ENCODE measurements at regions not wholly inside any gene's neighbourhood (a gene's known extent, or its start where the extent isn't known, plus 50 kb on each side); places are given as distances from the start of the nearest gene placed in this dataset.

- no peak for DNase-seq
Measured at GRCh38 chr10:36612436-36612835, 513.0 kb upstream of the ANKRD30A start.

DNA sequence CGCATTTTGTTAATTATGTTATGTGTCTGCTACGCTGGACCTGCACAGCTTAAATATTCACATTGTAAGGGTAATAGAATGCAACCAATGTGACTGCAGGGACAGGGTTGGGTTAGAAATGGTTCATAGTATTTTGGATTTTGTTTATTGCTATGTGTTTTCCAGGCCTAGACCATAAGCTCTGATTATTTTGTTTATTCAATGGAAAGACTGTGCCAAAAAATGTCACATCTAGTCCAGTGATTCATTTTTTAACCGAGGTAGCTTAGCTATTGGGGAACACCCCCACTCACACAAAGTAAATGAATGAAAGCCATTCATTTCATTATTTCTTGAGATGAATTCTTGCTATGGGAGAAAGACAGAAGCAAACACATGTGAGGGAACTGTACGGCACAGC, 516.5 kb upstream of the ANKRD30A start:
- DNase-seq = no peak

GRCh38 chr10:36608251-36608650, 517.1 kb upstream of the ANKRD30A start:
- no peak for DNase-seq

DNA sequence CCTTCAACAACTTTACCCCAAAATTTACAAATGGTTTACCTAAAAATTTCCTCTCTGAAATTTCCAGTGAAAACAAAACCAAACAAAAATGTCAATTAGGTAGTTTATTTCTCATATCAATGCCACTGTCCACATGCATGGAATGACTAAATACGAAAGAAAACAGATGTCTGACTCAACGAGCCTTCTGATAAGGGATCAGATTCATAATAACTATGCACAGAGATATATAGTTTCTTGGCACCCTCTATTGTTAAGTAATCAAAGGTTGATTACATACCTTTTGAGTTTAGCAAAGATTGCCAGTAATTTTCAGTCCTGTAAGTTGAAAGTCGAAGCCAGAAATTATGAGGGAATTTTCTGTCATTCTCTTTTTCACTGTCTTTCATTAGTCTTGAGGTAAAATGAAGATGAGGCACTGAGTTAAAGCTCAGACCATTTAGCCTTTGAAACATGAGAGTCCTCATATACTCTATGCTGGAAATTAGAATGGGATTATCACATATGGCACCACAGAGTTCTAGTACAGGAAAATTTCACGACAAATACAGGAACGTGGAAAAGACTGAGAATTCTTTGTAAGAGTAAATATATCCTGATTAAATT, 519.1 kb upstream of the ANKRD30A start:
- DNase-seq = no peak

GRCh38 chr10:36604316-36604715, 521.1 kb upstream of the ANKRD30A start:
- DNase-seq = no peak

- DNase-seq = no peak
Measured at GRCh38 chr10:36603688-36604087, 521.7 kb upstream of the ANKRD30A start.

- no peak for DNase-seq
Measured at GRCh38 chr10:36602374-36602773, 523.0 kb upstream of the ANKRD30A start.

- no peak for DNase-seq
Measured at GRCh38 chr10:36597756-36598320, 527.6 kb upstream of the ANKRD30A start.

DNA sequence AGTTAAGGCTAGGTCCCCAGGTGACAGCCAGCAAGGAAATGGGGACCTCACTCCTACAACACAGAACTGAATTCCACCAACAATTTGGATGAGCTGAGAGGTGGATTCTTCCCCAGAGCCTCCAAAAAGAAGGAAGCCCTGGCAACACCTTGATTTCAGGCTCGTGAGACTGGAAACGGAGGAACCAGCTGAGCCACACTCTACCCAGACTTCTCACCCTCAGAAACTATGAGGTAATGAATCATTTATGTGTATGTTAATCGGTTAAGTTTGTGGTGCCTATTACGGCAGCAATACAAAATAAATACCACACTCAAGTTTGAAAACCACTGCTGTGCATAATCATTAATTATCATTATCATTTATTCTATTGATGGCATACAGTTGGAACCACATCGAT, 532.4 kb upstream of the ANKRD30A start:
- DNase-seq = no peak

- DNase-seq = no peak
Measured at GRCh38 chr10:36591436-36591835, 534.0 kb upstream of the ANKRD30A start.

GRCh38 chr10:36583690-36584089, 541.7 kb upstream of the ANKRD30A start:
- DNase-seq = no peak

- DNase-seq = no peak
Measured at GRCh38 chr10:36581237-36581636, 544.2 kb upstream of the ANKRD30A start.

DNA sequence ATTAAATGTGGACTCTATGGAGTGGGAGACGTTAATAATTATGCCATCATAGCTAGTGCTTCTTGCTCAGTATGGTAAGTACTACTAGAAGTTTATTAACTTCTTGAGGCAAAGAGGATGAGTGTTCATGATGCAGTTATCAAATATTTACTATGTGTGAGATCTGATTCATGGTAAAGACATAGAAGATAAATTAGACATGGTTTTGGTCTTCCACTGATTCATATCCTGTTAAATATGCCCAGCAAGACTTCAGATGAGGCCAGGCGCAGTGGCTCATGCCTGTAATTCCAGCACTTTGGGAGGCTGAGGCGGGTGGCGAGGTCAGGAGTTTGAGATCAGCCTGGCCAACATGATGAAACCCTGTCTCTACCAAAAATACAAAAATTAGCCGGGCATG, 547.1 kb upstream of the ANKRD30A start:
- DNase-seq = no peak

DNA sequence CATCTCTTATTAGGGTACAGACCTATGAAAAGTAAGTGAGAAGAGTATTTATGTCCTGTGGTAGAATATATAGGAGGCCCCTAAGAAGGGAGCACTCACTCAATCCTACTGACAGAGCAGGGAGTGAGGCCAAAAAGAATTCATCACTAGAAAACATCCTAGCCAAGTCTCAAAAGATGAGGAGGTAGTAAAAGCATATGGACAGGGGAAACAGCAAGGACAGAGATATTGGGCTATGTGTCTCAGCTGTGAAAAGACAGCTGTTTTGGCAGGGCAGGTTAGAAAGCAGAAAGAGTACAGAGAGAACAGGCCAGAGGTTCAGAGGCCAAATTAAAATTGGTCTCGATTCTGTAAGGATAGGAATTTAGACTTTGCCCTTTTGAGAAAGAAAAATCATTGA, 548.3 kb upstream of the ANKRD30A start:
- no peak for DNase-seq

DNA sequence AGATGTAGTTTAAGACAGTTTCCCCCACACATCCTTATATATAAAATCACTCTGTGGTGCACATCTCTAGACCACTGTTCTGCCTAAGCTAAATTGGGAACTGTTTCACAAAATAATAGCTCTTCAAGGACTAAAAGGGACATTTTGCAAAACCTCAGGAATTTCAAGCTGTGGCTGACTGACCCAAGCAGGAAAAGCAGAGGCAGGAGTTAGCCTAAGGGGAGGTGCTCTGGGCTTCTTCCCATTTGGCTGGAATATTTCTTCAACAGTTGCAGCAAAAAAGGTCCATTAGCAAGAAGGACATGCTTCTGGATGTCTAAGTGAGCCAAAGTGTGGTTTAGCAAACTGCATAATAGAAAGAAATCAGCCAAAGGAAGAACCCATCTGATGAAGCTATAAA, 551.2 kb upstream of the ANKRD30A start:
- DNase-seq = no peak

GRCh38 chr10:36573246-36573645, 552.2 kb upstream of the ANKRD30A start:
- DNase-seq = no peak

GRCh38 chr10:36564433-36564832, 561.0 kb upstream of the ANKRD30A start:
- DNase-seq = no peak

DNA sequence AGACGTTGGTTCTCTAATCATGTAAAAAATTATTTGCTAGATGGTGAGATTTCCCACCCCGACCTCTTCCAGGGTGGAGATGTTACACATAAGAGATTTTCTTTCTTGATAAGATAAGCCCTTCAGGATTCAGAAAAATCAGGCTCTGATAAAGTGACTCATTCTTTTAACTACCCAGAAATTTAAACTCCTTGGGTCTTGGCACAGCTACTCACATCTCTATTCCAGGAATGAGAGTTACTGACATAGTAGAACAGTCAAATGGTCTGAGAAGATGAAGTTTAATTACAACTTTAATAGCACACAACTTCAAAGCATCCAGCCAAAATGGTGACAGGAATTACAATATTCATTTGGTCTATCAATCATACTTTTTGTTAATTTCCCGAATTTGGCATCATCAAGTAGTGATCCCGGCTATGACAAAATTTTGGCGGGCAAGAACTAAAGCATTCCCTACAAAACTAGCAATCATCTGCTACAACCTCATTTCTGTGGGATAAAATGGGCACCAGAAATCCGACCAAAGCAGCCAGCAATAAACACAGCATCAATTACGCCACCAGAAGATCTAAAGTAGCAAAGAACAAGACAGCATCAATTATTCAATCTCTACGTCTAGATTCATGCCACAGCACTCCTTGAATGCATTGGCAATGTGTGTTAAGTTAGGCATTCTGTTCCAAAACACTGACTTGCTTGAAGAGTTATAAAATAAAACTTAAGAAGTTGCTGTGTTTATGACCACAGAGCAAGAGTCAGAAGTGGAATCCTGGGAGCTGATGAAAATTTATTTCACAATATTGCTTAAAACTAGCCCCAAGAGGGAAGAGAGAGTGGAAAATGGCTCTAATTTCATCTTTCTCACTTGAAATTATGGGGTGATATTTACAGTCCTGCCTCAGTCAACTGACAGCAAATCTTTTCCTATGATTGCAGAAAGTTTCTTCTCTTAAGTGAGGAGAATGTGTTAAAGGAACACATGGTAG, 565.7 kb upstream of the ANKRD30A start:
- no peak for DNase-seq

DNA sequence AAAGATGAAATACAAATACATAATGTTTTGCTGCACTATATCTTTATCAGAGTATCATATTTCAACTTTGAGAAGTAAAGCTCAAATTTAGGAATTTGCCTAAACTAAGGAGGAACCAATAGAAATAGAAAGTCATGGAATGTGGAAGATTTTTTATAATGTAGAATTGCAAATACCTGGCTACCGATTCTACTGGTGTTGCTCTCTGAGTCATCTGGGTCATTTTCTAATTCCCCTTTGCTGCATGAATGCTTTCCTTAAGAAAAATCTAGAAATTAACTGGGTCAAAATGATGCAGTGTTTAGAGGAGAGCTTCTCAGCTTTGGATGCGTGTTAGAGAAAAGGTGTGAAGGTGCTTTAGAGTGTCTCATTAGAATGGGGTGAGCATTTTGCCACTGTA, 568.9 kb upstream of the ANKRD30A start:
- no peak for DNase-seq

DNA sequence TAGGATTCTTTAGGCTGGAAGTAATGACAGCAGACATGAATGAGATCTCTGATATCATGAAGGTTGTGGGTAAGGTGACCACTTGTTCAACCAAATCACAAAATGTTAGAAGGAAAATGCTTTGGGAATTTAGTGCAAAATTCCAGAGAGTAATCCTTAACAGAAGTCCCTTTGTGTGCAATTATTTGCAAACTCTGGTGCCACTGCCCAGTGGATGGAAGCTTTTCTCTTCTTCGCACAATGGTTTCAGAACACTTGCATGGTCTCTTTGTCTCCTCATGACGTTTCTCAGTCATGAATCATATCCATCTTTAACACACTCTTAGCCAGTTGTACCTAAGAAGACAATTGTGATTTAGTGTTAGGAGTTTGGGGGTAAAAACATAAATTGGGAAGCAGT, 570.4 kb upstream of the ANKRD30A start:
- no peak for DNase-seq

DNA sequence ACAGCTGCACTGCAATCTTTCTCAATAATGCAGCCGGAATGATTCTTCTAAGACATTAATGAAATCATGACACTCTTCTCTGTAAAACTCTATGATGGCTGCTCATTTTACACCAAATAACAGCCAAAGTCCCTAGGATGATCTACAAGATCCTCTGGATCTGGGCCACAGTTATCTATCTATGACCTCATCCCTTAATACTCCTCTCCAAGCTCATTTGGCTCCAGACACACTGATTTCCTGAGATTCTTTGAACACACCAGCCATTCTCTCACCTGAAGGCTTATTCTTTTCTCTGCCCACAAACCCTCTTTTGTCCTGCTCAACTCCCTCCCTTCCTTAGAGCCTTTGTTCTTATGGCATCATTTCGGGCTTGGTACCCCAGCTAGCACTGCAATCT, 577.4 kb upstream of the ANKRD30A start:
- no peak for DNase-seq

DNA sequence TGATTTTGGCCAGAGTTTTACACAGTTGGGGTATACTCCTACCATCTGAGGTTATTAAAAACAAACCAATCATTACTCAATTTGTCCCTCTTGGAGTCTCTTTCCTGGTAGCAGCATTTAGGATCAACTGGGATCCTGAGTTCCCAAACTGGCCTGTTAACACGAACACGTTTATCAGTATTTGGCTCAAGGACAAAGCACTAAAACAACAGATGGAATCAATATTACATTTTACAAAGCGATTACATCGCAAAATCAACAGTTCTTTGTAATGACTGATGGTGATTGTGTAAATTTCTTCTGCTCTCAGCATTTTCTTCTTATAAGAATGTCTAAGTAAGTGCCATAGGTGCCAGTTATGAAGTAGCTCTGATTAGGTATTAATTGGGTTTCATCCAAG, 582.9 kb upstream of the ANKRD30A start:
- DNase-seq = no peak

DNA sequence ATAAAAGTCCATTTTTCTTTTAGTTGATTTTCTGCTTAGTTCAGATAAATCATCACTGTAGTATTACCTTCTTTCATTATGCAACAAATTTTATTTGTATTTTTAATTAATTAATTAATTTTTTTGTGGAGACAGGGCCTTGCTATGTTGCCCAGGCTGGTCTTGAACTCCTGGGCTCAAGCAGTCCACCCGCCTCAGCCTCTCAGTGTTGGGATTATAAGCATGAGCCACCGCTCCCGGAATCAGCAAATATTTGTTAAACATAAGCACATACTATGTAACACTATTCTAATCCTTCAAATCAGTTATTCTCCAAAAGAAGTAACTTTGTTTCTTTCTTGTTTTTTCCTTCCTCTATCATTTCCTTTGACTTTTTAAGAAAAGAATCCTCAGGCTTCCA, 584.8 kb upstream of the ANKRD30A start:
- DNase-seq = no peak

- DNase-seq = no peak
Measured at GRCh38 chr10:36538953-36539586, 586.3 kb upstream of the ANKRD30A start.
